ENCODE measurements at regions not wholly inside any gene's neighbourhood (a gene's known extent, or its start where the extent isn't known, plus 50 kb on each side); places are given as distances from the start of the nearest gene placed in this dataset.

DNA sequence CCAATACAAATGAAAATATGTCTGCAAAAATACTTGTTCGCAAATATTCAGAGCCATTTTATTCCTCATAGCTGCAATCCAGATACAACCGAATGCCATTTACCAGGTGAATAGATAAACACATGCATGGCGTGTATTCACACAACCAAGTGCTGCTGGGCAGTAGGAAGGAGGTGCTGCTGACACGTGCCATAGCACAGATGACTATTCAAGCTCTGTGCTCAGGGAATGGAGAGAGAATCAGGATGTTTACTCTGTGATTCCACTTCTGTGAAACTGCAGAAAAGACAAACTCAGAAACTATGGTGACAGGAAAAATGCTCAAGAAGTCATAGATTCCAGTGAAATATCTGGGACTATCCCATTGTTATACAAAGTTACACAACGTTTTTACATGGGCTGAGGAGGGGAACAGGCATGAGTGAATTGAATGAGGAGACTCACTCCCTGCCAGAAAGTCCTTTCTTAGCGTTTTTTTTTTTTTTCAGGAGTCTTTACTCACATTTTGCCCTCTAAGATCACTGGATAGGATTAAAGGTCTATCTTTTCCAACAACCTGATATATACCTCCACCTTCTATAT lies 152.9 kb upstream of the NDN start:
- no peaks in the 10 kb centered on the region for H3K9me3 ChIP-seq (ENCODE audit: insufficient read depth, low read length)
- no peaks in the 10 kb centered on the region for H3K4me1 ChIP-seq (ENCODE audit: low read length)
- no peak overlapping the region for H2AFZ ChIP-seq (ENCODE audit: low read depth, low read length)
- H3K36me3 ChIP-seq (replicated peaks; ENCODE audit: low read depth, low read length), result no peaks in the 10 kb centered on the region
- no peaks in the 10 kb centered on the region for H3K79me2 ChIP-seq (ENCODE audit: low read length)
- no peak overlapping the region for H3K4me2 ChIP-seq (ENCODE audit: low read length)
- no peak overlapping the region for H3K4me3 ChIP-seq (ENCODE audit: low read length)
- no peak overlapping the region for H3K27ac ChIP-seq (ENCODE audit: low read length)
- no peak for TF ChIP-seq CTCF (IDR thresholded peaks at IDR 0.05; ENCODE audit: low read depth, low read length)
- TF ChIP-seq EZH2phosphoT487 (IDR thresholded peaks at IDR 0.05; ENCODE audit: low read depth), result no peak
- no peaks in the 10 kb centered on the region for H3K27me3 ChIP-seq (ENCODE audit: low read depth, low read length)
- H3K9ac ChIP-seq (ENCODE audit: low read length), result no peak overlapping the region
- no peaks in the 10 kb centered on the region for H4K20me1 ChIP-seq (ENCODE audit: insufficient read depth, low read length)

DNA sequence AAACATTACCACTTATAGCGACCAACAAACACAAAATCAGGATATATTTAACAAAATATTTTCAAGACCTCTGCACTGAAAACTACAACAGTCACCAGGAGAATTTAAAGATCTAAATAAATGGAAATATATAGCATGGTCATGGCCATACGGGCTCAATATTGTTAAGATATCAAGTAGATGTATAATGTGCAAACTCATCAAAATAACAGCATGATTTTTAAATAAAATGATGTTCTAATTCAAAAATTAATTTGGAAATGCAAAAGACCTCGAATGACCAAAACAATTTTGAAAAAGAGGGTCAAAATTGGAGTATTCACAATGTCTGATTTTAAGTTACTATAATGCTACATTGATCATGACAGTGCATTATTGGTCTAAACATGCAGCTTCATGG lies 159.1 kb upstream of the NDN start:
- Histone ChIP-seq H3K4me3 (ENCODE audit: low read length) (no peak overlapping the region), H2AFZ (ENCODE audit: low read depth, low read length) (no peak overlapping the region), H3K4me1 (ENCODE audit: low read length) (no peaks in the 10 kb centered on the region), H3K4me2 (ENCODE audit: low read length) (no peak overlapping the region), H3K79me2 (ENCODE audit: low read length) (no peaks in the 10 kb centered on the region), H4K20me1 (ENCODE audit: insufficient read depth, low read length) (no peaks in the 10 kb centered on the region), H3K36me3 (replicated peaks; ENCODE audit: low read depth, low read length) (no peaks in the 10 kb centered on the region), H3K9ac (ENCODE audit: low read length) (no peak overlapping the region), H3K27me3 (ENCODE audit: low read depth, low read length) (no peaks in the 10 kb centered on the region), H3K27ac (ENCODE audit: low read length) (no peak overlapping the region), H3K9me3 (ENCODE audit: insufficient read depth, low read length) (no peaks in the 10 kb centered on the region)
- TF ChIP-seq EZH2phosphoT487 (IDR thresholded peaks at IDR 0.05; ENCODE audit: low read depth), result no peak
- no peak for TF ChIP-seq CTCF (IDR thresholded peaks at IDR 0.05; ENCODE audit: low read depth, low read length)

DNA sequence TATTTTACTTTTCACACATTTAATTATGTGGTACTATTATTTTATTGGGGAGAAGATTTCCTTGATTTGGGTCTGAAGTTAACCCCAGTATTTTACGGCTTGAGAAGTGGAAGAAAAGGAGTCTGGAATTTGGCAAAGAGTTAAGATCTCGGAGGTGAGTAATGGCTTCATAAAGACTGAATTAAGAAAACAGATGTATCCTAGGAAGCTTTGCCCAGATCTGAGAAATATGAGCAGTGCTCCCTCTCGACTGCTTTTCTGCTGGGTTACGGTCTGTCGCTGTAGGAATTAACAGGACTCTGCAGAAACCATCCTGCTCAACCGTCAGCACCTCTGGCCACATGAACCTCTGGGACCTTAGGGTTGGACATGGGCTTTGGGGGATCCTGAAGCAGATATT lies 163.6 kb upstream of the NDN start:
- H3K4me3 ChIP-seq (ENCODE audit: low read length), result no peak overlapping the region
- H2AFZ ChIP-seq (ENCODE audit: low read depth, low read length), result no peak overlapping the region
- no peak for TF ChIP-seq EZH2phosphoT487 (IDR thresholded peaks at IDR 0.05; ENCODE audit: low read depth)
- H3K9ac ChIP-seq (ENCODE audit: low read length), result no peak overlapping the region
- H3K4me2 ChIP-seq (ENCODE audit: low read length), result no peak overlapping the region
- H3K9me3 ChIP-seq (ENCODE audit: insufficient read depth, low read length), result no peaks in the 10 kb centered on the region
- no peaks in the 10 kb centered on the region for H3K36me3 ChIP-seq (replicated peaks; ENCODE audit: low read depth, low read length)
- H3K27me3 ChIP-seq (ENCODE audit: low read depth, low read length), result no peaks in the 10 kb centered on the region
- no peaks in the 10 kb centered on the region for H4K20me1 ChIP-seq (ENCODE audit: insufficient read depth, low read length)
- H3K79me2 ChIP-seq (ENCODE audit: low read length), result no peaks in the 10 kb centered on the region
- no peak overlapping the region for H3K27ac ChIP-seq (ENCODE audit: low read length)
- peaks cover 4% of the 10 kb centered on the region for H3K4me1 ChIP-seq (ENCODE audit: low read length)

- Histone ChIP-seq H3K27me3 (ENCODE audit: low read depth, low read length) (no peaks in the 10 kb centered on the region), H2AFZ (ENCODE audit: low read depth, low read length) (no peak overlapping the region), H3K4me3 (ENCODE audit: low read length) (no peak overlapping the region), H4K20me1 (ENCODE audit: insufficient read depth, low read length) (no peaks in the 10 kb centered on the region), H3K27ac (ENCODE audit: low read length) (no peak overlapping the region), H3K79me2 (ENCODE audit: low read length) (no peaks in the 10 kb centered on the region), H3K9ac (ENCODE audit: low read length) (no peak overlapping the region), H3K4me1 (ENCODE audit: low read length) (peaks cover 4% of the 10 kb centered on the region), H3K36me3 (replicated peaks; ENCODE audit: low read depth, low read length) (no peaks in the 10 kb centered on the region), H3K4me2 (ENCODE audit: low read length) (no peak overlapping the region), H3K9me3 (ENCODE audit: insufficient read depth, low read length) (no peaks in the 10 kb centered on the region)
- TF ChIP-seq CTCF (IDR thresholded peaks at IDR 0.05; ENCODE audit: low read depth, low read length), result no peak
- TF ChIP-seq EZH2phosphoT487 (IDR thresholded peaks at IDR 0.05; ENCODE audit: low read depth), result no peak
Measured at GRCh38 chr15:23851921-23852320, 164.8 kb upstream of the NDN start.
